ENCODE measurements at regions not wholly inside any gene's neighbourhood (a gene's known extent, or its start where the extent isn't known, plus 50 kb on each side); places are given as distances from the start of the nearest gene placed in this dataset.
"Not testable (repeated sequence)": the region's sequence is repeated elsewhere in the genome, so short reads cannot be mapped to it uniquely, and the experiment has no call there.

DNA sequence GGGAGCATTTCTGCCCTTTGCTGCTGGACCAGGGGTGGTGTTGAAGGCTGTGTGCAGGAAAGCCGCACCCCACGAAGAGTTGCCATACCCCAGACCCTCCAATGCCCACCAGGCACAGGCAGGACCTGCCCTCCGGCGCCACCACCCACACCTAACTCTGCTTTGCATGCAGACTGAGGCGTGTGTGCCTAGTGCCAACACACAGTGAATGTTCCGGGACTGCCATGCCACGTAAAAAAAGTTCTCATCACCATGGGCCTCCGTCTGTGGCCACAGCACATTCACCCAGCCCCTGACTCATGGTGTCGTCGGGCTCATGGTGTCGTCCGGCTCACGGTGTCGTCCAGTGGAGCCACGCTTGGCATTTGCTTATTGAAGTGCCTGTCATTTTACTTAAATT is 184.9 kb upstream of the RAB6C start:
- no peak for DNase-seq

- DNase-seq = no peak
Observed at GRCh38 chr2:129796225-129796624, 183.2 kb upstream of the RAB6C start.

DNA sequence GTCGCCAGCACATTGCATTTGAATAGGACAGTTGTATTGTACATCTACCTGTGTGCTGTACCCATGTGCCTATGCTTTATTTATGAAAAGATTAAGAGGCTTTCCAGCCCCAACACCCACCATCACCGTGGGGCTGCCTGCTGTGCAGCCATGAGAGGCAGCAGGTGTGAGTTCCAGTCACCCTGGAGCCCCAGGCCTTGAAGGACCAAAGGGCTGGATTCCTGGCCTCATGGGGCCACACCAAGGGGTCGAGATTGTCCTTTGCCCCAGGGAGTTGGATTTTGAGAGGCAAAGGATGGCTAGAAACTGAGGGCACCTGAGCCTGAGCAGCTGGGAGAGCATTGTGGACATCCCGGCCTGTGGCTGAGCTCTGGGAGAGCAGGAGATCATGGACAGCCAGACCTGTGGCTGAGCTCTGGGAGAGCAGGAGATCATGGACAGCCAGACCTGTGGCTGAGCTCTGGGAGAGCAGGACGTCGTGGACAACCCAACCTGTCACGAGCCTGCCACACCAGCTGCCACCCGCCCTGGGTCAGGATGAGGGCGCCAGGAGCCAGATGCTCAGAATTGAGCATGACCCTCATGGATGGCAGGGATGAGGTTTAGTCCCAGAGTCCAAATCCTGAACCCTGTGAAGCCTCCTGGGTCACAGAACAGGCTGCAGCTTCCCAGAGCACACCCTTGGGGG is 182.5 kb upstream of the RAB6C start:
- no peak for DNase-seq

GRCh38 chr2:129797489-129798300 is 181.8 kb upstream of the RAB6C start:
- no peak for DNase-seq

DNA sequence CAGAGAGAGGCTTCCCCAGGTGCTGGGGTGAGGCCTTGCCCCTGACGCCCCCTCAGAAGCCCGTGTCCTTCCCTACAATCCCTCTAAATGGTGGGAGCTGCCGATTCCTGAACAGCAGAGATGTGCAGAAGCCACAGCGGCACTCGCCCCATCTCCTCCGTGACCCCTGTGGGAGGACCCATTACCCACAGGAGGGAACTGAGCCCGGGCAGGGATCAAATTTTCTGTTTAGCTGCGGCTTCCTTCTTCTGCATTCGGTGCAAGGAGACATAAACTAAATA is 181.2 kb upstream of the RAB6C start:
- DNase-seq = no peak

DNA sequence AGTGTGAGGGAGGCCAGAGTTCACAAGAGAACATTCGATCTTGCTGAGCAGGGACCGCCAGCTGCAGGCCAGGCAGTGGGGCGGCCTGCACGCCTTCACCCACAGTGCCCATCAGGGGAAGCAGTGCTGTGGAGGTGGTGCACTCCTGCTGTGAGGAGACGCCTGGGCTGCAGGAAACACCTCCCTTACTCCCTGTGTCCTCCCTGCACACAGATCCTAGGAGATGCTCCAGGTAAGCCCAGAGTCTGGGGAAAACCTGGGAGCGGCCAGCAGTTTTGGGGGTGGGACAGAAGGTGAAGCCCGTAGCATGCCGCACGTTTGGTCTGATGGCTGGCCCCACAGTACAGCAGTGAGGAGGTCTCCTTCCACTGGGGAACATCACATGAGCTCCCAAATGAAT is 180.8 kb upstream of the RAB6C start:
- DNase-seq = no peak

DNA sequence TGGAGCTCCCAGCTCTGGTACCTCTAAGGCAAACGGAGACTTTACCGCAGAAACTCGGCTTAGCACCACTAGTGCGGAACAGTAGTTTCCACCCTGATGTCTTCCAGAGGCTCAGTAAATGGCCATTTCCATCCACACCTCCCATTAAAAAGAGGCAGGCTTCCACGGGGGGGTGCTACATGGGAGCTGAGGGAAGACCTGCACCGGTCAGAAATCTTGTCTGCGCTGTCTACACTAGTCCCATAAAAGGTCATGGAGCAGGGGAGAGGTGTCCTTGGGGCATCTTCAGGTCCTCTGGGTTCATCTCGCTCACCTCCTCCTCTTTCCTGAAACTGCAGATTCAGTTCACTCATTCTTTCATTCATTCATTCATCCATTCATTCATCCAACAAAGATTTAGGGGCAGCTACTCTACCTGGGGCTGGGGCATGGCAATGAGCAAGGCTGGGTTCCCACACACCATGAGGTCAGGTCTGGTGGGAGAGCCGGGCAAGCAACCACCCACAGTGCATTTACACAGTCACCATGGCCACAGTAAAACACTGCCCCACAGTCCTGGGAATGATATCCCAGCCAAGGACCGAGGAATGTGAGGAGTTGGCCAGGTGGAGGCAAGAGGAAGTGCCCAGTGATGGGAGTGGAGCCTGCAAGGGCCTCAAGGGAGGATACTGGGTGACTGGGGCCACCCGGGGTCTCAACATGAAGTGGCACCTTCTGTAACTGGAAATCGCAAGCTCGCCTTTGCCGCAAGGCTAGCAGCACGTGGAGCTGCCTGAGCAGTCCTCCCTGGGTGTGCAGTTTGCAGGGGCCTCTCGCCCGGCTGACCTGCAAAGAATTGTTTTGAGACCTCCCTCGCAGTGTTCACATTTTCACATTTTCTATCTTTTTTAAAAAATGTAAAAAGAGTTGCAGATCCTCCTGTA is 180.2 kb upstream of the RAB6C start:
- no peak for DNase-seq

DNA sequence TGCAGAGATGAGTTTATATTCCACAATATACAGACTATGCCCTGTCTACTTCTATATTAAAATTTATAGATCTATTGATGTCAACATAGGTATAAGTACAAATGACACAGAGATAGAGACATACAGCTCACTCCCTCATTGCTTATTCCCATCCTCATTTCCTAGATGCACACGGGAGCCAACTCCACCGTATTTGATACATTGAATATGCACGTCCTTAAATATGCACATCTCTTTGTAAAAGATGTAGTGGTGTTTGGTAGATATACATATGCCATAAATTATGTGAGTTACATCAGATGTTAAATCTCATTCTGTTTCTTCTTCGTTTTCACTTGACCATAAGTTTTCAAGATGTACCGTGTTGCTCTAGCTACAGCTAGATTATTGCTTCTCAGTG is 179.2 kb upstream of the RAB6C start:
- DNase-seq = no peak

GRCh38 chr2:129800686-129801085 is 178.8 kb upstream of the RAB6C start:
- DNase-seq = no peak

- DNase-seq = no peak
Observed at GRCh38 chr2:129801575-129801974, 177.9 kb upstream of the RAB6C start.

DNA sequence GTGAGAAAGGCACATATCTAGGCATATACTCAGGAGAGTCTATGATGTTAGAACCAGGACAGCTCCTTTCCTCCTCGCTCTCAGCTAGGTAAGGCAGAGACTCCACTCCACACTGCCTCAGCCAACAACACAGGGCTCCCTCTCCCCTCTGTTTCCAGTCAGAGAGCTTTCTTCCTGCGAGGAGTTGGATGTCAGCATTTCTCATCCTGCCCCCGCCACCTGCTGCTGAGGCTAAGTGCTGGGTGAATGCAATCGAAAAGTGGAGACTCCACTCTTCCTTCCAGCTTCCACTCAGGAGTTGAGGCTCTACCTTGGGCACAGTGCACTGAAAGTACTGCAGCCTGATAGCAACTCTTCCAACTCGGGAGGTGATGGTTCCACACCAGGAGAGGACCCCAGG is 177.2 kb upstream of the RAB6C start:
- no peak for DNase-seq

DNA sequence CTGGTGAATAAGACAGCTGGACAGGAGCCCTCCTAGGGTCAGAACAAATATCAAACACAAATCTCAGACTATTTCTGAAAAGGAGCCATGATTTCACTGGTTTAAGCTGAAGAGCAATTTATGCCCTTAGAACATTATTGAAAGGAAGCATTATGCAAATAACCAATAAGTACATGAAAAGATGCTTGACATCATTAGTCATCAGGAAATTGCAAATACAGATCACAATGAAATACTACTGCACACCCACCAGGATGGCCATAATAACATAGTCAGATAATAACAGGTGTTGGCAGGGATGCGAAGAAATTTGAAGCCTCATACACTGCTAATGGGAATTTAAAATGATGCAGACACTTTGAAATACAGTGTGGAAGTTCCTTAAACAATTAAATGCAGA is 176.4 kb upstream of the RAB6C start:
- DNase-seq = no peak

DNA sequence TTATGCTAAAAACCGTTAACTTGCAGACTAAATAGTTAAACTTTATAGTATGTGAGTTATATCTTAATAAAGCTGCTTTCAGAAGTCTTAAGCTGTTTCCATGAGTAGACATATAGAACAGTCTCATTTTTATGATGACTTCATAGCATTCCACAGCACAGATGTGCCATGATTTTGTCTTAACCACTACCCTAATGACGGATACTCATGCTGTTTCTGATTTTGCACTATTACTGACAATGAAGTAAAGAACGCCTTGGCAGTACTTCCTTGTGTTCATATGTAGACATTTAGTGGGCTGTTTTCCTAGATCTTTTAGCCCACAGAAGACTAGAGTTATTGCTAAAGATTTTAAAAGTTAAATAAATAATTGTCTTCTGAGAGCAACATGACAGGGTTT is 175.6 kb upstream of the RAB6C start:
- DNase-seq = no peak

DNA sequence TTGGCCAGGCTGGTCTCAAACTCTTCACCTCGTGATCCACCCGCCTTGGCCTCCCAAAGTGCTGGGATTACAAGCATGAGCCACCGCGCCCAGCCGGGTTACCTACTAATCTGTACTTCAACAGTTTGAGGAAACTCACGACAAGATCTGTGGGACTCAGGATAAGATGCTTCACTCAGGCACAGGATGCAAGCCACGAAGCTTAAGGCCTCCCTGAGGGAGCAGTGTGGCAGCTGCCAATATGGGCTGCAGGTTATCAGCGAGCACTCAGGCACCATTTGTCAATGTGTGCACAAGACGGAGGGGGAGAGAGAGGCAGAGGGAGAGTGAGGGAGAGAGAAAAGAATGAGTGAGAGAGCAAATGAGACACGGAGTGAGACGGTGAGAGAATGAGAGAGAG is 173.6 kb upstream of the RAB6C start:
- no peak for DNase-seq

DNA sequence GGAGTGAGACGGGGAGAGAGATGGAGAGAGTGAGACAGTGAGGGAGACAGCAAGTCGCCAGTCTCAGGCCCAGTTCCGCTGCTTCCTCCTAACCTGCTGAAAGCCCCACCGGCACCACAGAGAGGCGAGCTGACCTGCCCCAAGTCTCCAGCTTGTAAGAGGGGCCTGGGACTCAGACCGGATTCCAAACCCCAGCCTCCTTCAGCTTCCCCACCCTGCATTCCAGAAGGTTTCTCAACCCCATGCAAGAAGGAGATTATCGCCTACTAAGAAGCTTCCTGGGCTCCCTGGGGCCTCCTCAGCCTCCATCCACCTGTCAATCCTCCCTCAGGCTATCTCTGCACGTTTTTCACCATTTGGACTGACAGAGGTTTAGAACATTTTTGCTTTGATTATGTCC is 173.1 kb upstream of the RAB6C start:
- DNase-seq = no peak

DNA sequence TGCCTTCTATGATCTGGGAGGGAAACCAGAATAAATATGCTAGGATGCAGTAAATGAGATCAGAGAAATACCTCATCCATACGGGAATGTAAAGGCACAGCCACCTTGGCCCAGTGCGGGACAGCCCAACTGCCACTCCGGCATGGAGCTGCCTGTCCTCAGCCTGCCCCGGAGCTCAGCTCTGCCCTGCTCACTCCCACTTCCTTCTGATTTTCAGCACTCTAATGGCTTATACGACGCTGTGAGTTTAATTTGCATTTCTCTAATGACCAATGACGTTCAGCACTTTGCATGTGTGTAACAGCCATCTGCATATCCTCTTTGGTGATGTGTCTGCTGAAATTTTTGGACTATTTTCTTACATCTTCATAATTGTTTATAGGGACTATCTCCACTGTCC is 172.5 kb upstream of the RAB6C start:
- no peak for DNase-seq

DNA sequence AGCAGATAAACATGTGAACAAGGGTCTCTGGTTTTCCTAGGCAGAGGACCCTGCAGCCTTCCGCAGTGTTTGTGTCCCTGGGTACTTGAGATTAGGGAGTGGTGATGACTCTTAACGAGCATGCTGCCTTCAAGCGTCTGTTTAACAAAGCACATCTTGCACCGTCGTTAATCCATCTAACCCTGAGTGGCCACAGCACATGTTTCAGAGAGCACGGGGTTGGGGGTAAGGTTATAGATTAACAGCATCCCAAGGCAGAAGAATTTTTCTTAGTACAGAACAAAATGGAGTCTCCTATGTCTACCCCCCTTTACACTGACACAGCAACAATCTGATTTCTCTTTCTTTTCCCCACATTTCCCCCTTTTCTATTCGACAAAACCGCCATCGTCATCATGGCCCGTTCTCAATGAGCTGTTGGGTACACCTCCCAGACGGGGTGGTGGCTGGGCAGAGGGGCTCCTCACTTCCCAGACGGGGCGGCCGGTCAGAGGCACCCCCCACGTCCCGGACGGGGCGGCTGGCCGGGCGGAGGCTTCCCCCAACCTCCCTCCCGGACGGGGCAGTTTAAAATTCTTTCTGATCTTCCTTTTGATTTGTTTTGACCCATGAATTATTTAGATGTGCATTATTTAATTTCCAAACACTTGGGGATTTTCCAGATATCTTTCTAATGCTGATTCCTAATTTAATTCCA is 171.7 kb upstream of the RAB6C start:
- DNase-seq = not testable (repeated sequence)

DNA sequence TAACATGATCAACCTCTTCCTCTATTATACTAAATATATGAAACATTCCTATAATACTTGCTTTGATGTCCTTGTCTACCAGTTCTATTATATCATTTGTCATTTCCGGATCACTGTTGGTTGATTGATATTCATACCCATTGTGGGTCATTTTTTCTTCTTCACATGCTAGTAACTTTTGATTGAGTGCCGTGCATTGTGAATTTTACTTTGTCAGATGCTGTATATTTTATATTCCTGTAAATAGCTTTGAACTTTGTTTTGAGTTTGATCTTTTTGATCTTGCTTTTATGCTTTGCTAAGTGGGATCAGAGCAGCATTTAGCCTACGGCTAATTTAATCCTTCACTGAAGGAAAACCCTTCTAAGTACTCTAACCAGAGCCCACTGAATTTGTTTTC is 168.9 kb upstream of the RAB6C start:
- no peak for DNase-seq

DNA sequence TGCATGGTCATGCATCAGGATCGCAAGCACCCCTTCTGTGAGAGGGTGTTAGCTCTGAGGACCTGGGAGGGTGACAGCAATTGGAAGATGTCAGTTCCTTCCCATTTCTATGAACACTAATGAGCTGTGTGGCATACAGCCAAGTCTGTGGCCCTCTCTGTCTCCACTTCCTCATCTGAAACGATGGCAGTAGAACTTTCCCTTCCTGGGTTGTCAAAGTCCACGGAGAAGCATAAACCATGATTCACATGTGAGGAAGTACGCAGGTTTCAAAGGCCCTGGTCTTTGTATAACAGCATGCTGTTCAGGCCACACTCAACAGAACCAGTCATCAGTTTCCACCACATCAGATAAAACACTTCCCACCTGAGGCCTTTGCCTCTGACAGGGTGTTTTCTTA is 167.4 kb upstream of the RAB6C start:
- no peak for DNase-seq

DNA sequence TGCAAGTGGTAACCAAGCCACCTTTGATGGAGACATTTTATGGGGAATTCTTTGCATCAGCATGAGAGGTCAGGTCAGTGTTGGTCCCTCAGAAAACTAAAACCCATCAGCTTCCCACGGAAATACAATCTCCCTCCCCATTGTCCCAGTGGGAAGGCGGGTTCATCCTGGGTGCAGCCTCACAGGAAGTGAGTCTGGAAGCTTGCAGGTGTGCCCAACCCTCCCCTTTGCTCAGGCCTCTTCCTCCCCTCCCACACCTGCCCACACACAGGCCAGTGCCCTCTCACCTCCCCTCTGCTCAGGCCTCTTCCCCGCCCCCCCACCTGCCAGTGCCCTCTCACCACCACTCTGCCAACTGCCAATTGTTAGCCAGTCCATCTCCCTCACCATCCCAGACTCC is 166.8 kb upstream of the RAB6C start:
- DNase-seq = no peak

- DNase-seq = no peak
Observed at GRCh38 chr2:129813404-129813803, 166.1 kb upstream of the RAB6C start.

DNA sequence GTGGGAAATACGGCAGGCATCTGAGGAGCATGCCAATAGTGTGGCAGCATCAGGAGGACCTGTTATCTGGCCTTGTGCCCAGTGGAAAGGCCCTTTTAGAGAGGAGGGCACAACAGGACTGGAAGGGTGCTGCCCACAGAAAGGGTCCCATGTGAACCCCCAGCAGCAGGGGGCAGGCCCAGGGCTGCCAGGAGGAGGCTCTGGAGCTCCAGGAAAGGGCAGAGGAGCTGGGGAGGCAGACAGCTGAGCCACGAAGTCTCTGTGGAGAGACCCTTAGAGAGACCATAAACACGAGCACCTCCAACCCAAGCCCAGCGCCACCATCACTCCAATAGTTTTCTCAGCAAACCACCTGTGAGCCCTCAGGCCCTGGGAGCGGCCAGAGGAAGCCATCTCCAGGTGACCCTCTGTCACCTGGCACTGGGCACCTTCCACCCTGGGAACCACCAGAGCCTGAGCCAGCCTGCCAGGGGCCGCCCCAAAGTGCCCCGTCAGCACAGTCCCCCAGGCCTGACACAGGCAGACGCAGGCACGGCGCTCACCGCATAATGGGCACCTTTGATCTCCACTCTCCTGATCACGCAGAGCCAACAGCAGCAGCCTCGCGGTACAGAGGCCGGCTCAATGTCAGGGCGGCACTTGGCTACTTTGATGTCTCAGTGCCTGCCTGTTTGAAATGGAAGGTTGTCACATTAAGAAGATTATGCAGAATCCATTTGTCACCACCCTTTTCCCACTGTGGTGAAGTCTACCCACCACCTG is 162.5 kb upstream of the RAB6C start:
- no peak for DNase-seq

All from activated gamma-delta T cell (primary cell).